HG03139 (cell line): ENCODE measurements at regions not wholly inside any gene's neighbourhood (a gene's known extent, or its start where the extent isn't known, plus 50 kb on each side); places are given as distances from the start of the nearest gene placed in this dataset.

ENCODE experiments used
- ATAC-seq: cut with Tn5 transposase; IDR thresholded peaks from one replicate; pipeline ENCODE4 v1.9.1; 2021; ENCODE audit not compliant: unreplicated experiment

- no peak for ATAC-seq
These were observed 90.2 kb upstream of the RESF1 start for GRCh38 chr12:31868965-31869364.

DNA sequence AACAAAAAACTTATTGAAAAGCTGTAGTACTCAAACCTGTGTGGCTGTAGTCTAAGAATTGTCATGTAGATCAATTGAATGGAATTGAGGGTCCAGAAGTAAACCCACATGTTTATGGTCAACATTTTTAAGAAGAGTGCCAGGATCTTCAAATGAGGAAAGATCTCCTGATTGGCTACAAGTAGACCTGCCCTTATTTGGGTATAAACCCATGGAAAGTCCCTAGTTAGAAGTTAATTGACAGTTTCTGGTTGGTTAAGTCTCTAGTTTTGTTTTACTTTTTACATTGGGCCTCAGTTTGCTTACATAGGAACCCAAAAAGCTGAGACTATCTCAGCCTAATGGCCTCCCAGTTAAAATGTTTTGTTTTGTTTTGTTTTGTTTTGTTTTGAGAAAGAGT lies 91.9 kb upstream of the RESF1 start:
- ATAC-seq = no peak

GRCh38 chr12:31866523-31866922 lies 92.7 kb upstream of the RESF1 start:
- no peak for ATAC-seq

DNA sequence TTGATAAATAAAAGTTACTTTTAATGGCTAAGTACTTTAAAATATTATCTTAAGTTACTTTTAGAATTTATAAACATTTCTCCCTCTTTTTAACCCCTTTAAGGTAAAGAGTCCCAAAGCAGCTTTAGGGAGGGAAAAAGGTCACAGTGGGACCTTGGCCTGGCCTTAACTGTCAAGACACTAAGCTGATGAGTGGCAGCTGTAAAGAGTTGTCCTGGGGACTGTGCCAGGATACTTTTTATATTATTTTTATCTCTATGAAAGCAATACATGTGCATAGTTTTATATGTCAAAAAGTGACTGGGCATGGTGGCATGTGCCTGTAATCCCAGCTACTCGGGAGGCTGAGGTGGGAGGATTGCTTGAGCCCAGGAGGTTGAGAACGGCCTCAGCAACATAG lies 94.2 kb upstream of the RESF1 start:
- no peak for ATAC-seq

DNA sequence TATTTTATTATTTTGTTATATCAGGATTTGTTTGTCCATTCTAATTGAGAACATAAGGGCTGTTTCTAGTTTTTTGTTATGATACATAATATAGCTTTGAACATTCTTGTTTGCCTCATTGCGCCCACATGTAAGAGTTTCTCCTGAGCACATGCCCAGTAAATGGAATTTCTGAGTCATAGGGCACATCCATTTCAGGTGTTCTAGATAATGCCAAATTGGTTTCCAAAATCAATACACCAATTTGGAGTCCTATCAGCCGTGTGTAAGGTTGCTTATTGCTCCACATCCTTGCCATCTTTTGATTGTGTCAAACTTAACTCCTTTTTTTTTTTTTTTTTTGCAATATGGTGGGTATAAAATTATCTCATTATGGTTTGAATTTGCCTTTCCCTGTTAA lies 97.9 kb upstream of the RESF1 start:
- ATAC-seq = no peak

GRCh38 chr12:31860401-31860800 lies 98.8 kb upstream of the RESF1 start:
- no peak for ATAC-seq

DNA sequence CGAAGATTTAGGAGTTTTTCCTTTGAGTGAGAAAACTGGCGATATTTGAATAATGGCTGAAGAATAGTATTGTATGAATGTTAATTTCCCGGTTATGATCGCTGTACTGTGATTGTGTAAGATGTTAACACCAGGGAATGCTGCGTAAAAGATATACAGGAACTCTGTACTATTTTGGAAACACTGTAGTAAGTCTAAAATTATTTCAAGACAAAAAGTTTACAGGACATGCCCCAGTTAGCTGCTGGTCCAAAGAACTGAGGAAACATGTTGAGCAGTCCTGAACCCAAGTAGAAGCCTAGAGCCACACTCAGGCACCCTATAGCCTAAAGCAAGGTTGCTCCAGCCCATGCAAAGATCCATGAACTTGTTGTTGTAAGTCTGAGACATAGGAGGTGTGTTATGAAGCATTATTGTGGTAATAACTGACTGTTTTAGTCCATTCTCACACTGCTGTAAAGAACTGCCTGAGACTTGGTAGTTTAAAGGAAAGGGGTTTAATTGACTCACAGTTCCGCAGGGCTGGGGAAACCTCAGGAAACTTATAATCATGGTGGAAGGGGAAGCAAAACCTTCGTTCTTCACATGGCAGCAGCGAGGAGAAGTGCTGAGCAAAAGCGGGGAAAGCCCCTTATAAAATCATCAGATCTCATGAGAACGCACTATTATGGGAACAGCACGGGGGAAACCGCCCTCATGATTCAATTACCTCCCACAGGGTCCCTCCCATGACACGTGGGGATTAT lies 99.8 kb upstream of the RESF1 start:
- no peak for ATAC-seq

DNA sequence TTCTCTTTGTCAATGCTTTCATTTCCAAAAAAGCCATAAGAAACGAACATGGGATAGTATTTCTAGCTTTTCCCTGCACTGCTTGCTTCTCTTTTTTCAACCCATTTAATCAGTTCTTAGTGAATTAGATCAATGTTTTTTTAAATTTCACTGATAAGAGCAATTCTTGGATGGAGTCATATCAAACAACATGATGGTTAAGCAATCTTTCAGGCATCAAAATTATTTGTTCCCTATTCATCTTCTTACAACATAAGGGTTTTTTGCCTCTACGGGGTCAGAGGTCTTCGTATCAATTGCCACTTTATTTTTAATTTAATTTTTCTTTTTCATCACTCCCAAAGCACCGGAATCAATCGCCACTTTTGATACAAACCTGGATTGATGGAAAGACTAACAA lies 103.8 kb upstream of the RESF1 start:
- no peak for ATAC-seq

DNA sequence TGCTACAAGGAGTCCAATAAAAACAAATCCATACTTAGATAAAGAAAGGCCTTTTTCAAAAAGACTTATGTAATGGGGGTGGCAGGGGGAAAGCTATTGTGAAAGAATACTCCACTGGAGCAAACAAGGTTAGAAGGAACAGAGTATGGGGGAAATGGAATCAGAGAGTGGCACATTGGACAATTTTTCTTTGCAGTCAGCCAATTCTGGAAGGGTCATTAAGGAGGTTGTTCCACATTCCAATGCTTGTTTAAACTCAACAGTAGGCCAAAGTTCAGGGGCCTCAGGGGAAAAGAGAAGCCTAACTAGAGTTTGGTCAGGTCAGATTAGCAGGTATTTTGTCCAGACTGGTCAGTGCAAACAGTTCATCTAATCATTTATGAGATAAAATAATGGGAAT lies 105.2 kb upstream of the RESF1 start:
- ATAC-seq = no peak

DNA sequence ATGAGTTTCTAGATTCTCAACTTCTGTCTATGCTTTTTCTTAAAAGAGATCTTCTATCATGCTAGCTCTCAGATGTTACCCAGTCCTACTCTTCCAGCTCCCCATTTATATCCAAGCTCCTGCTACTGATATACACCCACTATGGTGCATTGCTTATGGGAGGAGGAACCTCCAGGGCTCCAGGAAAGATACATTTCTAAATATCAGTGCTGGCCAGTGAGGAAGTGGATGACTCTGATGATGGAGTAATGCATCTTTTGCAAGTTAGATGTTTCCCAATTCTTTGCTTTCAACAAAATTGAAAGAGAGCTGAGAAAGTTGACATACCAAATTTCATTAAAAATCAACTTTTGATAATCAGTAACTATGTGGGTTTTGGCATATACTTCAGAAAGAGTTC lies 105.7 kb upstream of the RESF1 start:
- ATAC-seq = no peak

DNA sequence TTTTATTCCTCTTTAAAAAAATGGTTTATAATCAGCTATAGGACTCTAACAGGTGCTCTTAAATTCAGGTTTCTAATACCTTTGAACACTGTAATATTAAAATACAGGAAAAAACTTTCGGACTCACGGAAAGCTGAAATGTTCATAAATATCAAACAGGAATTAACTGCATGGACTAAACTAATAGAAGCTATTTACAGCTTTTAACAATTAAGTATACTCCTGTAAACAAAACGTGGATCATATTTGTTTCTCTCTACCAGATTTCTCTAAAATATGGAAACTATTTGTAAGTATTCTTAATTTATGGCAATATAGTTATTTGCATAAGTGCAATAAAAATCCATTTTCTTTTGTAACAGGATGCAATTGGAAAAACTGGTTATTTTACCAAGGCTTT lies 108.9 kb upstream of the RESF1 start:
- ATAC-seq = no peak

GRCh38 chr12:31849090-31849687 lies 110.0 kb upstream of the RESF1 start:
- ATAC-seq = no peak

- no peak for ATAC-seq
These were observed 112.8 kb upstream of the RESF1 start for GRCh38 chr12:31846405-31846804.

GRCh38 chr12:31845613-31846322 lies 113.4 kb upstream of the RESF1 start:
- no peak for ATAC-seq

GRCh38 chr12:31843398-31844095 lies 114.7 kb upstream of the AMN1 start:
- ATAC-seq = no peak

DNA sequence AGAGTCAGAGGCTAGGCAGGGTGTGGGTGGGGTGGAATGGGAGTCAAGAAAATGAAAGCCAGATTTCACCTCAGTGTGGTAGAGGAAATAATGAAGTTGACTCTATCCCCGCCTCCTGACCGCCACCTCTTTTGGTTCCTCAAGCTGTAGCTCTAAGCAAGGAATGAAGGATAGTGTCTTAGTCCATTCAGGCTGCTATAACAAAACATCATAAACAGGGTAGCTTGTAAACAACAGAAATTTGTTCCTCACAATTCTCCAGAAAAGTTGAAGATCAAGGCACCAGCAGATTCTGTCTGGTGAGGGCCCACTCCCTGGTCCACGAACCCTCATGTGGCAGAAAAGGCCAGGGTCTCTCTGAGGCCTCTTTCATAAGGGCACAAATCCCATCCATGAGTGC lies 109.1 kb upstream of the AMN1 start:
- no peak for ATAC-seq

- no peak for ATAC-seq
These were observed 106.6 kb upstream of the AMN1 start for GRCh38 chr12:31835276-31835882.

DNA sequence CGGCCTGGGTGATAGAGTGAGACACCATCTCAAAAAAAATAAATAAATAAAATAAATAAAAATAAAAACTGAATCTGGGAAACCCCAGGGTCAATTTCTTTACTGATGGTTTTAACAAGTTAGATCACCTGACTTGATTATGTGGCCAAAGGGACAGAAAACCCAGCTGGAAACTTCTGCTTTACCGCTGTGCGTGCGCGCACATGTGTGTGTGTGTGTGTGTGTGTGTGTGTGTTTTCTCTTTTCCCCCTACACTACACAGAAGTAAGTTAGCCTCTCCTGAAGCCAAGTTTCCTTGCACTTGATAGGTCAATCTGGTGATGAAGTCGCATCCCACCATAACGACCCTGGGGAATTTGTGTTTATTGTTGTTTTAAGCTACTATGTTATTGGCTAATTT lies 105.3 kb upstream of the AMN1 start:
- no peak for ATAC-seq

GRCh38 chr12:31832740-31833729 lies 104.2 kb upstream of the AMN1 start:
- no peak for ATAC-seq

- no peak for ATAC-seq
These were observed 99.2 kb upstream of the AMN1 start for GRCh38 chr12:31828071-31828470.
